NCI-H1092 treated with DMSO at 0.1 percent for 48 hours (cell line): ENCODE measurements at regions not wholly inside any gene's neighbourhood (a gene's known extent, or its start where the extent isn't known, plus 50 kb on each side); places are given as distances from the start of the nearest gene placed in this dataset.
A peak's percentile ranks its signal among the peaks of the same experiment; 100 is the strongest.
"Not testable (repeated sequence)": the region's sequence is repeated elsewhere in the genome, so short reads cannot be mapped to it uniquely, and the experiment has no call there.

Experiments
- DNase-seq: peaks from one replicate; lab custom pipeline; 2025; lab: John Stamatoyannopoulos, UW

GRCh38 chr2:160794926-160795325, 301.3 kb upstream of the RBMS1 start:
- DNase-seq = no peak

DNA sequence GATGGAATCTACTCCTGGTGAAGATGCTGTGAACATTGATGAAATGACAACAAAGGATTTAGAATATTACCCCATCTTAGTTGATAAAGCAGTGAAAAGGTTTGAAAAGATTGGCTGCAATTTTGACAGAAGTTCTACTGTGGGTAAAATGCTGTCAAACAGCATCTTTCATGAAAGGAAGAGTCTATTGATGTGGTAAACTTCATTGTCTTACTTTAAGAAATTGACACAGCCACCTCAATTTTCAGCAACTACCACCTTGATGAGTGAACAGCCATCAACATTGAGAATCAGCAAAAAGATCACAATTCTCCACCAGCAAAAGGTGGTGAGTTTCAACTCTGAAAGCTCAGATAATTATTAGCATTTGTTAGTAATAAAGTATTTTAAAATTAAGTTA, 310.3 kb upstream of the RBMS1 start:
- no peak for DNase-seq

DNA sequence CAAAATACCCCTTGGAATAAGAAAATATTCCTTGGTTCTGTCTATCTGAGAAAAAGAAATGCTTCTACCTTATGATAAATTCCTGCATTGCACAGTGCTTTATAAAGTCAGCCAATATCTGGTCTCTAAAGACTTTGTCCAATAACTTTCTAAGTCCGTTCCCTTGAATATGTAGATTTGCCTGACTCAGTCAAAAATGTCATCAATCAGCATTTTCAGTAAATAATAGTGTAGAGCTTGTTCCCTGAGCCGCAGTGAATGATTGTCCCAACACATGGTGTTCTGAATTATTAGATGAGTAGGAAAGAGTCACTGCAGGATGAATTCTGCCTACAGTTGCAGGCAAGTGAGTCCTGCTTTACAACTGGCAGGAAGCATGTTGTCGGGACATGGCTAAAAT, 316.8 kb upstream of the RBMS1 start:
- DNase-seq = no peak

DNA sequence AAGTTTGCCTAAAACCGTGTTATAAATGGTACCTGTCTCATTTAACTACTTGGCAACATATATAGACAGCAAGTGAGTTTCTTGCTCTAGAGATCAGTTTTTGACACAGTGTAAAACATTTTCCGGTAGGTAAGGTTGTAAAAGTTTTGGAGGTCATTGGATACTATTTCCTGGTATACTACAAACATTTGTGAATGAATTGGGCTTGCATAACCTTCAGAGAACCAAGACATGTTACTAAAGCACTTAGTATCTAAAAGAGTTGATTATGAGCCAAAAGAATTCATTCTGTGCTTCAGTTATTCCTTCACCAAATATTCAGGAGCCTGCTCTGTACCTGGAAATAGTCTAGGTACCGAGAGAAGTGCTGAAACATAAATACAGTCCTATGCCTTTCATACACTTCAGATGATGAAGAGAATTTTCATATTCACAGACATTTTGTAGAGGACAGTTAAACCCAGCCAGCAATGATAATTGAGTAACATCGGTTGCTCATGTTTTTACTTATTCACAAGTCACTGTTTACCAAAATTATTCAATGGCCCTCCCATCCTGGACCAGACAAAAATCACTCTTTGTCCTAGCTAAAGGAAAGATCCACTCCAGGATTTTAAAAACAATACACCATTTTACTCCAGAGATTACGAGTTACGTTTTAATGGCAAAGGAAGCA, 319.4 kb upstream of the RBMS1 start:
- DNase-seq = no peak

- no peak for DNase-seq
These were observed 319.9 kb upstream of the RBMS1 start for GRCh38 chr2:160813506-160813858.

DNA sequence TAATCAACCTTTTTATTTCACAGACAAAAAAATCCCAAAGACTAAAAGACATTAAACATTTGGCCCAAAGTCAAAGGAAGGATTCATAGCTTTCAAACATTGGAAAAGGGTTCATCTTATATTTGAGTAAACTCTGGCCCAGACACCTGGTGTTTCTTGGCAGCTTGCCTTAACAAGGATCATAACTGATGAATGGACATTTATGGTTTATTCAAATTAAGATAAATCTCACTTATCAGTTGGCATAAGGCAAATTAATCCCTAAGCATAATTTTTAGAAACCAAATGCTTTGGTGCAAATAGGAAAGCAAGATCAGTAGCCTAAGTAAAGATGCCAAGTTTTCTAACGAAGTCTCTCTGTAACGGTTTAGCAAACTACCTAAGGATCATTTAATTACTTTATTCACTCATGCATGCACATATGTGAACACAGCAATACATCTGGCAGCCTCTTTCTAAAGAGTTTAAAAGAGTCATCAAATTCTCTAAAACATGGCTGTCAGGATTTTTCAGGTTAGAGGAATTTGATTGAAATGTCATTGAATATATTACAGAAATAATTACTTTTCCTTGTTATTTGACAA, 323.4 kb upstream of the RBMS1 start:
- DNase-seq = peak; percentile 90

DNA sequence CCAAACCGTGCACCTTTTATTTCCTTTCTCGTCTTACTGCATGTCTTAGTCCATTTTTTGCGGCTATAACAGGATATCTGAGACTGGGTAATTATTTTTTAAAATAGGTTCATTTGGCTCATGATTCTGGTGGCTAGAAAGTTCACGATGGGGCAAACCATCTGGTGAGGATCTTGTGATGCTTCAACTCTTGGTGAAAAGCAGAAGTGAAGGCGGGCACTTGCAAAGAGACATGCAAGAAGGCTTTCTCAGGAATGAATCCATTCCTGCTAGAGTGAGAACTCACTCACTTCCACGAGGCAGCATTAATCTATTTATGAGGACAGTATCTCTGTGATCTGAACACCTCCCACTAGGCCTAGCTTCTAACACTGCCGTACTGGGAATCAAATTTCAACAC, 327.1 kb upstream of the RBMS1 start:
- DNase-seq = no peak

DNA sequence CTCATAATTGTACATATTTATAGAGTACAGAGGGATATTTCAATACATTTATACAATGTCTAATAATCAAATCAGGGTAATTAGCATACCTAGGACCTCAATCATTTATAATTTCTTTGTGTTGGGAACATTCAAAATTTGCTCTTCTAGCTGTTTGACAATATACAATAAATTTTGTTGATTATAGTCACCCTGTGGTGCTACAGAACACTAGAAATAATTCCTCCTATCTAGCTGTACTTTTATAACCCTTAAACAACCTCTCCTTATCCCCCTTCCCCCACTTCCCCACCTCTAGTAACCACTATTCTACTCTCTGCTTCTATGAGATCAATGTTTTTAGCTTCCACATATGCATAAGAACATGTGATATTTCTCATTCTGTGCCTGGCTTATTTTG, 328.4 kb upstream of the RBMS1 start:
- DNase-seq = no peak

GRCh38 chr2:160825433-160825832, 331.8 kb upstream of the RBMS1 start:
- DNase-seq = no peak

- no peak for DNase-seq
These were observed 332.9 kb upstream of the RBMS1 start for GRCh38 chr2:160826496-160826895.

- DNase-seq = no peak
These were observed 332.2 kb upstream of the TANK start for GRCh38 chr2:160828076-160828475.

DNA sequence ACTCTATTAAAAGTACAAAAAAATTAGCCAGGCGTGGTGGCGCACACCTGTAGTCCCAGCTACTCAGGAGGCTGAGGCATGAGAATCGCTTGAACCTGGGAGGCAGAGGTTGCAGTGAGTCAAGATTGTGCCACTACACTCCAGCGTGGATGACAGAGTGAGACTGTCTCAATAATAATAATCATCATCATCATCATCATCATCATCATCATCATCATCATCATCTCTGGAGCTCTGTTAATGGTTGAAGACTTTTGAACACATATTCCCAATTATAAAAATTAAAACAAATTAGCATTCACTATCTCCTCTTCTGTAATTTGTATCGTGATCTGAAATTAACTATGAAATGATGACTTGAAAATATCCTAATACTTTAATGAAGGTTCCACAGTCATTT, 327.8 kb upstream of the TANK start:
- not testable (repeated sequence) for DNase-seq

DNA sequence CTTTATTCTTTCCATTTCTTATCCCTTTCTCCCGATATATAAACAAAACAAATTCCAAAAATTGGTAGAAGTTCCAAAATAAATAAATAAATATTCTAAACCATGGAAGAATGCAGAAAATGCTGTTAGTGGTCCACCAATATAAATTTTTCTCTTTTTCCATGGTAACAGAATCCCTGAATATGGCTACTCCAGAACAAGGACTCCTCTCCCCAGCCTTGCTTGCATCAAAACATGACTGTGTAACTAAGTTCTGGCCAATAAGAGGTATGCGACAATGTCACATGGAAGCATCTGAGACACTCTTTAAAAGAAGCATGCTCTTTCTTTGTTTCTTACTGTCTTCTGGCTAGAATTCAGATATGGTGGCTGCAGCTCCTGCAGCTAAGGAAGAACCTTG, 325.1 kb upstream of the TANK start:
- DNase-seq = no peak

- DNase-seq = no peak
These were observed 323.5 kb upstream of the TANK start for GRCh38 chr2:160836755-160837154.

GRCh38 chr2:160837416-160837815, 322.8 kb upstream of the TANK start:
- no peak for DNase-seq

- no peak for DNase-seq
These were observed 322.1 kb upstream of the TANK start for GRCh38 chr2:160838147-160838546.

- no peak for DNase-seq
These were observed 321.5 kb upstream of the TANK start for GRCh38 chr2:160838691-160839090.

GRCh38 chr2:160842286-160842685, 317.9 kb upstream of the TANK start:
- no peak for DNase-seq

DNA sequence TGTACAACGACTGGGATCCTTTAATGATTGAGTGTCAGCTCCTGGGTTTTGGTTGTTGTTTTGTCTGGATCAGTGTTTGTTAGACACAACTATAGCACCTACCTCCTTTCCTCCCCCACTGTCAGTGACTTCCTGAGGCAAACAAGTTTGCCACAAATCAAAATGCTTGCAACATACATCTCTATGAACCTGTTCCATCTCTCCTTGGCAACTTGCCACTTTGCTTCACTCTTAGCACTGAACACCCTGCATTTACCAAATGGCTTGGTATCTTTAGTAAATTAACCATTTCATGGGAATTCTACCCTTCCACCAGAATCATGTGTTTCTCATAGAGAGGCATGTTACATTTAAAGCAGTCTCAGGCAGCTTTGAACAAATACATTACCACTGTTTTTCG, 301.1 kb upstream of the TANK start:
- no peak for DNase-seq

DNA sequence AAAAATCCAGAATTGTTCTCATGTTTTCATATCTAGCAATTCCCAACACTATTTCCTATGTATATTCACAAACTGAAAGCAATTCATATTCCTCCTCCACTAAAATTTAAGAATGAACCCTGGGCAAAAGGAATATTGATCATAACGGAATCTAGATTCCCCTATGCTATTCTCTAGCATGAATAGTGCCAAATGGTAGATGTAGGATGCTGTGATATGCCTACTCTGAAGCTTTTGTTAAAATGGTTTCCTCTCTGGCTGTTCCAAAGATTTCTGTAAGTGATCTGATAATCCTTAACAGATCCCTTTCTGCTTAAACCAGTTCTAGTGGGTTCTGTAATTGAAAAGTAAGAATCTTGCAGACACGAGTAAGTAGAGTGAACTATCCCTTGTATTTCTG, 298.0 kb upstream of the TANK start:
- DNase-seq = no peak

- DNase-seq = no peak
These were observed 291.3 kb upstream of the TANK start for GRCh38 chr2:160868891-160869290.

DNA sequence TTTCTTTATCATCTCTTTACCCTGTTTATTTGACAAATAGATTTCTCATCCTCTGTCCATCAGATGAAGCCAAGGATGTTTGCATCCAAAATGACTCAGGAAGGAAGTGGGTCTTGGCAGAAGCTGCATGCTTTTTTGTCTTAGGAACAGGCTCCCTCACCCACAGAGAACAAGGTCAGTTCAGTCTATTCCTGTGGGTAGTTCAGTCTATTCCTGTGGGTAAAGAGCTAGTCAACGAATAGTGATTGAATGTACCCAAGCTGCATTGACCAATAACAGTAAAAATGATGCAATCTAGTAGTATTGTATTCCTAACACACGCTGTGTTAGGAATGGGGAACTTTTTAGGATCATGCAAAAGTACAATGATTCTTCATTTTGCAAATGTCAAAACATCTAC, 290.8 kb upstream of the TANK start:
- DNase-seq = no peak

- no peak for DNase-seq
These were observed 289.3 kb upstream of the TANK start for GRCh38 chr2:160870729-160871465.

- no peak for DNase-seq
These were observed 288.3 kb upstream of the TANK start for GRCh38 chr2:160871953-160872352.
